GM21381 (cell line): ENCODE measurements at regions not wholly inside any gene's neighbourhood (a gene's known extent, or its start where the extent isn't known, plus 50 kb on each side); places are given as distances from the start of the nearest gene placed in this dataset.
"Not testable (repeated sequence)": the region's sequence is repeated elsewhere in the genome, so short reads cannot be mapped to it uniquely, and the experiment has no call there.

Experiments
- ATAC-seq: cut with Tn5 transposase; IDR thresholded peaks from one replicate; pipeline ENCODE4 v1.9.1; 2021; ENCODE audit warnings: mild to moderate bottlenecking, moderate library complexity; ENCODE audit not compliant: unreplicated experiment

DNA sequence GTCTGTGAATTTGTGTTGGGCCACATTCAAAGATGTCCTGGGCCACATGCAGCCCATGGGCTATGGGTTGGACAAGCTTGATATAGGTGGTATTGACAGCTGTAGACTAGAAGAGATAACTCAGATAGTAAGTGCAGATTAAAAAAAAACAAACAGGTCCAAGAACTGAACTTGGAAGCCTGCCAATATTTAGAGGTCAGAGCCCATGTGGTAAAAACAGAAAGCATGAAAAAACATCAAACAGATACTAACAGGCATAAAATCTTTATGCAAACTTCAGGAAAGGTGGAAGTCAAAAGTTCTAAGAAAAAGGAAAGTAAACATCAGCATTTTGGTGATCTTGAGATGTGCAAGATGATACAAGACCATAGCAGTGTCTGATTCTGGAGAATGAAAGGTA lies 155.1 kb upstream of the NR4A3 start:
- ATAC-seq = no peak

DNA sequence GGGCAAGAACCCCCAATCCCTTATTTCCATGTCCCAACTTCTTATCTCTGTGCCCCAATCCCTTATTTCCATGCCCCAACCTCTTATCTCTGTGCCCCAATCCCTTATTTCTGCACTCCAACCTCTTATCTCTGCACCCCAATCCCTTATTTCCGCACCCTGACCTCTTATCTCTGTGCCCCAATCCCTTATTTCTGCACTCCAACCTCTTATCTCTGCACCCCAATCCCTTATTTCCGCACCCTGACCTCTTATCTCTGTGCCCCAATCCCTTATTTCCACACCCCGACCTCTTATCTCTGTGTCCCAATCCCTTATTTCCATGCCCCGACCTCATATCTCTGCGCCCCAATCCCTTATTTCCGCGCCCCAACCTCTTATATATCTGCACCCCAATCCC lies 150.8 kb upstream of the NR4A3 start:
- ATAC-seq = not testable (repeated sequence)

DNA sequence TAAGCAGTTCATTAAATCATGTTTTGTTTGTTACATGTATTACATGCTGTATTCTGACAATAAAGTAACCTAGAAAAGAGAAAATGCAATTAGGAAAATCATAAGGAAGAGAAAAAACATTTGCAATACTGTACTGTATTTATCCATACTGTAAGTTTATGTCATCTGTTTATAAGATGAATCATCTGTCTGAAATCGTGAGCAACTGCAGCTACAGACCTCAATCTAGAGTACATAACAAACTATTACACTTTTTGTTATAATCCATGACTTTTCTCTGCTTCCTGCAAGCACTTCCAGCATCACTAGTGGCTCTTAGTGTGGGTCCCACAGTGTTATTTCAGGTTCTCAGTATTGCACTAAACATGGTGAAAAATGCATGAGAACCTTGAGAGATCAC lies 144.4 kb upstream of the NR4A3 start:
- no peak for ATAC-seq

DNA sequence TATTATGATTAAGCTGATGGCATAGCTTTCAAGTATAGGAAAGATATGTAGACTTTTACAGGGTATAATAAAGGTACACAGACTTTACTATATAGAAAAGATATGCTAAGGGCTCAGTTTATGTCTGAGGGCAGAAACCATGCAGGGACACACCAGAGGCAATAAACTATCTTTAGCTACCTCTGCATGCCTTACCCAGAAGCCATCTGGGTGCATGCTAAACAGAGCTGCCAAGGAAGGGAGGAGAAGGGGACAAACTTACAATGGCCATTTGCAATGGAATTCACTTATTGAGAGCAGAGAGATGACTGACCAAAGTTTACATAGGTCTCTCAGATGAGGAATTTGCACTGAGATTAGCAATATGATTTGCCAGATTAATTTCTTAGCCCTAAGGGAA lies 143.1 kb upstream of the NR4A3 start:
- ATAC-seq = no peak

DNA sequence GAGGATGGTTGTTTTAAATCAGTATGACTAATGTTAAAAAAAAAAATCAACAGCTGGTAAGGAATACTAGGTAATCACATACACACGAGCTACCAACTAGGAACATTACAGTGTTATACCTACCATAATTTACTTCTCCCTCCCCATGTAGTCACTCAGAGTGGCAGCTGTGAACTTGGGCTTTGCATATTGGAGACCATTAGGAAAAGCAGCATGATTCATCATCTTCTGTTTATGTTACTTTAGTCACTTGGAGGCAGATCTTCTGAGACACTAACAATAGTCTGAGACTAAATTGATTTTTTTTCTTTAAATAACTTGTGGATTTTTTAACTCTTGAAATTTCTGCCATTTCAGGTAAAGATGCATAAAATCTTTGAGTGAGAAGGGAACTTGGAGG lies 141.5 kb upstream of the NR4A3 start:
- no peak for ATAC-seq

DNA sequence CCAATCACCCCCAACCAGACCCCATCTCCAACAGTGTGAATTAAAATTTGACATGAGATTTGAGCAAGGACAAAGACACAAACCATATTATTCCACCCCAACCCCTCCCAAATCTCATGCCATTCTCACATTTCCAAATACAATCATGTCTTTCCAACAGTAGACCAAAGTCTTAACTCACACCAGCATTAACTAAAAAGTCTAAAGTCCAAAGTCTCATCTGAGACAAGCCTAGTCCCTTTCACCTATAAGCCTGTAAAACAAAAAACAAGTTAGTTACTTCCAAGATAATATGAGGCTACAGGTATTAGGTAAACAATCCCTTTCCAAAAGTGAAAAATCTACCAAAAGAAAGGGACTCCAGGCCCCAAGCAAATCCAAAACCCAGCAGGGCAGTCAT lies 140.6 kb upstream of the NR4A3 start:
- no peak for ATAC-seq

DNA sequence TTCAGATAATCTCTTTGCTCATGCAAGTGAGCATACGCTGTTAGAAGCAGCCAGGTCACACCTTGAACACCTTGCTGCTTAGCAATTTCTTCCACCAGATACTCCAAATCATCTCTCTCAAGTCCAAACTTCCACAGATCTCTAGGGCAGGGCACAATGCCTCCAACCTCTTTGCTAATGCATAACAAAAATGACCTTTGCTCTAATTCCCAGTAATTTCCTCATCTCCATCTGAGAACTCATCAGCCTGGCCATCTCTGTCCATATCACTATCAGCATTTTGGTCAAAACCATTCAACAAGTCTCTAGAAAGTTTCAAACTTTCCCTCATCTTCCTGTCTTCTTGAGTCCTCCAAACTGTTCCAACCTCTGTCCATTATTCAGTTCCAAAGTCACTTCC lies 139.3 kb upstream of the NR4A3 start:
- no peak for ATAC-seq

DNA sequence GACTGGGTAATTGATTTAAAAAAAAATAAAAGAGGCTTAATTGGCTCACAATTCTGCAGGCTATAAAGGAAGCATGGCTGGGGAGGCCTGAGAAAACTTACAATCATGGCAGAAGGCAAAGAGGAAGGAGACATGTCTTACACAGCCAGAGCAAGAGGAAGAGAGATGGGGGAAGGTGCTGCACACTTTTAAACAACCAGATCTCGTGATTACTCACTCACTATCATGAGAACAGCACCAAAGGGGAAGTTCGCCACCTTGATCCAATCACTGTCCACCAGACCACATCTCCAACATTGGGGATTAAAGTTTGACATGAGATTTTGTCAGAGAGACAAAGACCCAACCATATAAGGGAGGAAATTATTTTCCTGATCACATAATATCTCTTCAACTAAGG lies 138.8 kb upstream of the NR4A3 start:
- no peak for ATAC-seq

DNA sequence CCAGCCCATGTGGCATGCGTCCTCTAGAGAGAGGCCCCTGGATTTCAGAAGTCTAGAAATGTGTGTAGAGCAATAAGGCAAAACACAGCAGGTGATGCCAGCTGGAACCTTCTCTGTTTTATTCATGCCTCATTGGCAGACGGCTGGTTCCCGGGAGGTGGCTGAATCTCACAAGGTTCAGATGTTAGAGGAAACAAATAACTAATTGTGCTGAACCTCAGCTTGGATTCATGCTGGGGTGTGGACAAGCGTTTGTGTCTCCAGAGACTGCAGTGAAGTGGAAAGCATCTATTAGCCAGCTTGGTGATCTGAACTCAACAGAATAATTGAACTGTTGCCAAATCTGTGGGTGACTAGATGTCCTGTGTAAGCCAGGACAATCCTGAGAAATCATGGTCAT lies 131.1 kb upstream of the NR4A3 start:
- no peak for ATAC-seq

DNA sequence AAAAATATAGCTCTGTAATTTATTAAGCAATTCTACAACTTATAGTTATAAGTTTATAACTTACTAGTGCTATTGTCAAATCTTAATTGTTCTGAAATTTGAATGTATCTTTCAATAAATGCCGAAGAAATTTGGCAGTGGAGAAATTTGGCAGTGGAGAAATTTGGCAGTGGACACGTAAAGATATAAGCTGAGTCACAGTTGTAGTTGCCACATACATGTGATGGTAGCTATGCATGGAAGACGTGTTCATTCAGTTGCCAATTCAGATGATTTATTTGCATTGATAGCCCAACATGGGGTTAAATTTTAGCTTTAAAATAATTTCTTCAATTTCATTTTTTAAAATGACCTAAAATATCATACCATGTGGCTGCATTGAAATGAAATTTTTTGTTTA lies 127.8 kb upstream of the NR4A3 start:
- ATAC-seq = no peak

DNA sequence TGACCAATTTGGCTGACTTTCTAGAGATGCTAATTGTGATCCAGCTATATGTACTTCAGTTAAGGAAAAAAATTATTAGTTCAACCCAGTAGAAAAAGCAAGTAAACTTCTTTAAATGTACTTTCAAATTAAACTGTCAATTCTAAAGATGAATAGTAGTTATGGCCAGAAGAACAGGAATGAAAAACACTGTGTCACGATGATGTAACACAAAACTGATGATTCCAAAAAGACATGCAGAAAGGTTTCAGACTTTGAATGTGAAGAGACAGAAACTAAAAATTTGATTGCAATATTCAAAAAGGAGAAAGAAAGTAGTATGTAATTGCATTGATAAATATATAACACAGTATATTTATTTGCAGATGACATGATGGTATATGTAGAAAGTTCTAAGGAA lies 127.3 kb upstream of the NR4A3 start:
- no peak for ATAC-seq

DNA sequence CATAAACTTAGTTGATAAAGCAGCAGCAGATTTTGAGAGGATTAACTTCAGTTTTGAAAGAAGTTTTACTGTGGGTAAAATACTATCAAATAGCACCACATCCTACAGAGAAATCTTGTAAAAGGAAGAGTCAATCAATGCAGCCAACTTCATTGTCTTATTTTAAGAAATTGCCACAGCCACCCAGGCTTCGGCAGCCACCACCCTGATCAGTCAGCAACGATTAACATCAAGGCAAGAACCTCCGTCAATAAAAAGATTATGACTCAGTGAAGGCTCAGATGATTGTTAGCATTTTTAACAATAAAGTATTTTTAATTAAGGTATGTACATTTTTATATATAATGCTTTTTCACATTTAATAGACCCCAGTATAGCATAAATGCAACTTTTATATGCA lies 122.3 kb upstream of the NR4A3 start:
- ATAC-seq = no peak

DNA sequence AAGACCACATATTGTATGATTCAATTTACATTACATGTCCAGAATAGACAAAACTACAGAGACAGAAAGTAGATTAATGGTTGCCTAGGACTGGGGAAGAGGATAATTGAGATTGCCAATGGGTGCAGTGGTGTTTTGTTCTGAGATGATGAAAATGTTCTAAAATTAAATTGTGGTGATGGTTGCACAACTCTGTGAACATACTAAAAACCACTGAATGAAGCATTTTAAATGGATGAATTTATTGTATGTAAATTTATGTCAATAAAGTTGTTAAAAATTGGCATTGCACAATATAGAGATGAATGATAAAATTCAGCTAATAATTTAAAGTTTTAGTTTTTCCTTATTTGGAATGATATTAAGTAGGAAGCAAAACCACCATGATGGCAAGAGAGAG lies 109.5 kb upstream of the NR4A3 start:
- ATAC-seq = no peak

DNA sequence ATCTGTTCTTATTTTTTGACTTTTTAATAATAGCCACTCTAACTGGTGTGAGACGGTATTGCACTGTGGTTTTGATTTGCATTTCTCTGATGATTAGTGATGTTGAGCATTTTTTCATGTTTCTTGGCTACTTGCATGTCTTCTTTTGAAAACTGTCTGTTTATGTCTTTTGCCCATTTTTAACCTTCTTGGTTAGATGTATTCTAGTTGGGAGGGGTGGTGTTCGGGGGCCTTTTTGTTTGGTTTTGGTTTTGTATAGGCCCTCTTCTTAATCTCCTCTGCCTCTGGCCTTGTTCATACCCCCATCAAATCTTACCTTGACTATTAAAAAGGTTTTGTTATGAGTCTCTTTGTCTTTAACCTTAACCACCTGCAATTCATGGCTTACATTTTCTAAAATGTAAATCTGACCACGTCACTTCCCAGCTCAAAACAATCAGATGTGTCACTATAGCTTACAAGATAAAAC lies 107.8 kb upstream of the NR4A3 start:
- ATAC-seq = no peak

DNA sequence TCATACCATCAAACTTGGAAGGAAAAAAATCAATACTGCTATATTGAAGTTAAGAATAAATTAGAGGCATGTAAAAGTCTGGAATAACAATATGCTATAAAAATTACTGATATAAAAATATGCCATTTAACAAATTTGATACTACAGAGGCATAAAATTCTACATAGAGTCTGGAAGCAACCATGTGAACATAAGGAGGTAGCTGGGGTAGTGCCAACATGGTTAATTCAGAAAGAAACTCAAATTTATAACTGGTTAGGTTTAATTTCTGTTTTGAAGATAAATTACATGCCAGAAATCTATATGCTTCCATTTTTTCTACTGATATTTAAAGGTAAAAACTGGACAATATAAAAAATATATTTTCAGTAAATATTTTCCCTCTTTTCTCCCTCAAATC lies 103.1 kb upstream of the NR4A3 start:
- no peak for ATAC-seq

DNA sequence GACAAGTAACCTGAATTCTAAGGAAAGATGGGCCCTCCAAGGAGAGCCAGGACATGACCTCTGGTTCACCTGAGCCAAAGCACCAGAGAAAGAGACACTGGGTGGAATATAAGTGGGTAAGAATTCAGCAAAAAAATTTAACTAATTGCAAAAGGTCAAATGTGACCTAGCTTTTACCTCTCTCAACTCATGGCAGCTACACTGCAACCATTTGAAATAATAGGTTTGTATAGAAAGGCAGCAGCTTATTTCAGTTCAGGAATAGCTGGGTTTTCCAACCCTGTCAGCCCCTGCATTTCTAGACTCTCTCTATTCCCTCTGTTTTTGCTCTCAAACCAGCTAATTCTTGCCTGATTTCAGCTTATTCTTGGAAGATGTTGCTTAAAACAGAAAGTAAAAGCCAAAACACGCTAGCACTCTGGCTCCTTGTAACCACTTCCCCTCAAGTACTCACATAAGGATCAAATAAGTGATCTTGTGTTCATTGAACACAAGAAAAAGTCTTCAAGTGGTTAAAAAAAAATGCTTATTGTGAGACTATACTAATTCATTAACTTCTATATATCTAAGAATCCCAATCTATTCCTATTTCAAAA lies 101.1 kb upstream of the NR4A3 start:
- peak; percentile 82 for ATAC-seq

DNA sequence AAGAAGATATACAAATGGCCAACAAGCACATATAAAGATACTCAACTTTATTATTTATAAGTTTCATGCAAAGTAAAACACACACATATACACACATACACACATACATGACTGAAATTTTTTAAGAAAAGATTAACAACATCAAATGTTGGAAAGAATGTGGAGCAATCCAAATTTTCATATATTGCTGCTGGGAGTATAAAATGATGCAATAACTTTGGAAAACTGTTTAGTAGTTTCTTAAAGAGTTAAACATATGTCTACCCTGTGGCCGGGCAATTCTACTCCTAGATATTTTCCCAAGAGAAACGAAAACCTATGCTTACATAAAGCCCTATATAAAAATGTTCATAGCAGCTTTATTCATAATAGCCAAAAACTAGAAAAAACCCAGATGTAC lies 99.8 kb upstream of the NR4A3 start:
- no peak for ATAC-seq

DNA sequence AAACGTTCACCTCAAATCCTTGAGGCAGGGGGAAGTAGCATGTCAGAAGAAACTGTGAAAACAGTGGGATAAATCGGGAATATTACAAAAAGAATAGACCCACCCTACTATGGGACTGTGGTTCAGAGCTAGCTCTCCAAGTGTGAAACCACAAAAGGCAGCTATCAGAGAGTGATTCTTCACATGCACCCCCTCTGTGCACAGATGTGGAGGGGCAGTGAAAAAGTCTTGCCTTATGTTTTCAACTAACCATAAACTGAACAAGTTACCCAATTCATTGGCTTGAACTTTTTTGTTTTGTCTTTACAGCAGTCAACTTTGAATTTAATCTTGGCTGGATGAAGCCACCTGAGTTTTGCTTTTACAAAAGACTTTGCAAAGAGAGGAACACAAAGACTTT lies 98.8 kb upstream of the NR4A3 start:
- peak; percentile 58 for ATAC-seq

DNA sequence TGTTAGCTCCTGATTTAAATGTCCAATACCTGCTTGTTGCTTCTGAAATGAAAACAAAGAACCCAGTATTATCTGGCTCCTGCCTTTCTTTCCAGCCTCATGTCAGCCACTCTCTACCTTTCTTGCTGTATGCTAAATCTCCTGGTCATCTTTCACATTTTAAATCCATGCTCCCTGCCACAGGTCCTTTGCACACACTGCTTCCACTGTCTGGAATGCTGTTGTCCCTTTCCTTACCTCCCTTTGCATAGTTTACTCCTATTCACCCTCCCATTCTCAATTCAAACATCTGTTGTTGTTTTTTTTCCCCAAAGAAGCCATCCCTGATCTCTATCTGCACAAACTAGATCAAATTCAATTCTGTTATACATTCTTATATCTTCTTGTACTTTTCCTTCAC lies 97.0 kb upstream of the NR4A3 start:
- no peak for ATAC-seq

DNA sequence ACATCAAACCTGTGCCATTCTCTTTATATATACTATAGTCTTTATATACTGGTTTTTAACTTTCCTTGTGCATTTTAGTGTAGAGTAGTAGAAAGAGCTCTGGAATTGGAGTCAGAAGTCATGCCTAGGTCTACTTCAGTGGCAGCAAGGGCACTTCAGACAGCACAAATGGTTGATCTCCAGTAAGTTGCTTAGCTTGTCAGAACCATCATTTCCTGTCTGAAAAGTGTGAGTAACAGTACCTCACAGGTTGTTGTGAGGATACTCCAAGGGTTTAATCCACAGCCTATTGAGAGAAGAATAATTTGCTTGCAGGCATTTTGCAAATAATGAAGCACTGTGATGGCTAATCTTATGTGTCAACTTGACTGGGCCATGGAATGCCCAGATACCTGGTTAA lies 95.8 kb upstream of the NR4A3 start:
- no peak for ATAC-seq

DNA sequence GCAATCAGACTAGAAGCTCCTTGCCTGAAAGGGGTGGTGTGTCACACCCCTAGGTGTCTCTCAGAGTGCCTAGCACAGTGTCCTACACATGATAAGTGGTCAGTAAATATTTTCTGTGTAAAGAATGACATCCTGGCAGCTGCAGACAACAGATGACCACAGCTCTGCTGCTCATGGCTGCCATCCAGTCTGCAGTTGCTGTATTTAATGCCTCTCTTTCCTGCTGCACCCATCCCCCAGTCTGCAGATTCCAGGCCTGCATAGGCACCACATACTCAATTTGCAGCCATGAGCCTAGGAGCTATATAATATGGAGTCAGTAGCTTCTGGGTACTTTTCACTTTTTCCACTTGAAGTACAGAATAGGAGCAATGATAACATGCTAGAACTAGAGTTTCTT lies 94.9 kb upstream of the NR4A3 start:
- no peak for ATAC-seq

DNA sequence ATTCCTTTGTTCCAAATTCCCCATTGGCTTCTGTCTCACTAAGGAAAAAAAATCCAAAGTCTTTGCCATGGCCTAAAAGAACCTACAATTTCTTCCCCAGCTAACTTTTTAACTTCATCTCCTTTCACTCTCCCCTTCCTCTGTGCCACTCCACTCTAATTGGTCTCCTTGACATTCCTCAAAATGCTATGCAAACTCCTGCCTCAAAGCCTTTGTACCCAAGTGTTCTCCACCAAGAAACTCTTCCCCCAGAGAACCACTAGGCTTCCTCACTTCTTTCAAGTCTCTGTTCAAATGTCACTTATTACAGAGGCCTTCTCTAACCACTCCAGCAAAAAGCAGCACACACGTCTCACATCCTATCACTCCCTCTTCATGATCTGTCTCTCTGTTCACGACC lies 91.6 kb upstream of the NR4A3 start:
- ATAC-seq = no peak

DNA sequence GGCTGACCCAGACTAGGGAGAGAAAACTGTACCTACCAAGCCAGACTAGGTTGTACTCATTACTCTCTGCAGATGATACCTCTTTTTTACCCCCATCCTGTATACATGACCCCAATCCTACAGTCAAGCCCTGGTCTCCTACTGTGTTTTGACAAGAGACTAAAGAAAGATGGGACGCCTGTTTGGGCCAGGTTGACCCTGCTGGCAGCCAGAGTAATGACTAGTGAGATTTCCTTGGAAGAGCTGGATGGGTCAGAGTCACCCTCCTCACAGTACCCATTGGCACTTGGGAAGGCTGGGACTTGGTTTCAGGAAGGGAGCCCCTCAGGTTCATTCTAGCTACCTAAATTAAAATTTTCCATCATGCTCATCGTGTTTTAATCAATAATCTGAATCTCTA lies 89.7 kb upstream of the NR4A3 start:
- ATAC-seq = no peak

DNA sequence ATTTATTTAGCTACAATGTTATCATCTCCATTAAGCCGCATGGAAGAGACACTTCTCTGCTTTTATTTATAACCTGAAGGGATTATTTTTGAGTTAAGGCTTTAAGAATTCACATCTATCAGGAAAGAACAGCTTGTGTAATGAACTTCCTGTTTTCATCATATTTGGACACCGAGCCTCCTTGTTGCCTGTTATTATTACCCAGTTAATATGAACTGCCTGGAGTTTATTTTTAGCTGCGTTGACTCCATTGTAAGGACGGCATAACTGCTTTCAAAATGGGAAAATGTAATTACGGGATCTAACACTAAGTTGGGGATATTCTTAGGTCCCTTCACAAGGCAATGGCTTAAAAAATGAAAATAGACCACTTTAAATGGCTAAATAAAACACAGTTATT lies 89.0 kb upstream of the NR4A3 start:
- no peak for ATAC-seq
